ENCODE measurements at regions not wholly inside any gene's neighbourhood (a gene's known extent, or its start where the extent isn't known, plus 50 kb on each side); places are given as distances from the start of the nearest gene placed in this dataset.
A peak's percentile ranks its signal among the peaks of the same experiment; 100 is the strongest.

DNA sequence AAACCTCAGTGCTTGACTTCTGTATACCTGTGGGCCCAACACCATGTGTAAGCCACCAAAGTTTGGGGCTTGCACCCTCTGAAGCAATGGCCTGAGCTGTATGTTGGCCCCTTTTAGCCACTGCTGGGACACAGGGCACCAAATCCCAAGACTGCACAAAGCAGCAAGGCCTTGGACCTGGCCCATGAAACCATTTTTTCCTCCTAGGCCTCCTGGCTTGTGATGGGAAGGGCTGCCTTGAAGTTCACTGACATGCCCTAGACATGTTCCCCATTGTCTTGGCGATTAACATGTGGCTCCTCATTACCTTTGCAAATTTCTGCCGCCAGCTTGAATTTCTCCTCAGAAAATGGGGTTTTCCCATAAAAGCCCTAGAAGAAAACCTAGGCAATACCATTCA, 345.5 kb downstream of the MLLT3 start:
- TF ChIP-seq, protein P1, sequence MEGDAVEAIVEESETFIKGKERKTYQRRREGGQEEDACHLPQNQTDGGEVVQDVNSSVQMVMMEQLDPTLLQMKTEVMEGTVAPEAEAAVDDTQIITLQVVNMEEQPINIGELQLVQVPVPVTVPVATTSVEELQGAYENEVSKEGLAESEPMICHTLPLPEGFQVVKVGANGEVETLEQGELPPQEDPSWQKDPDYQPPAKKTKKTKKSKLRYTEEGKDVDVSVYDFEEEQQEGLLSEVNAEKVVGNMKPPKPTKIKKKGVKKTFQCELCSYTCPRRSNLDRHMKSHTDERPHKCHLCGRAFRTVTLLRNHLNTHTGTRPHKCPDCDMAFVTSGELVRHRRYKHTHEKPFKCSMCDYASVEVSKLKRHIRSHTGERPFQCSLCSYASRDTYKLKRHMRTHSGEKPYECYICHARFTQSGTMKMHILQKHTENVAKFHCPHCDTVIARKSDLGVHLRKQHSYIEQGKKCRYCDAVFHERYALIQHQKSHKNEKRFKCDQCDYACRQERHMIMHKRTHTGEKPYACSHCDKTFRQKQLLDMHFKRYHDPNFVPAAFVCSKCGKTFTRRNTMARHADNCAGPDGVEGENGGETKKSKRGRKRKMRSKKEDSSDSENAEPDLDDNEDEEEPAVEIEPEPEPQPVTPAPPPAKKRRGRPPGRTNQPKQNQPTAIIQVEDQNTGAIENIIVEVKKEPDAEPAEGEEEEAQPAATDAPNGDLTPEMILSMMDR (conservative IDR thresholded peaks at IDR 0.05; ENCODE audit: low read depth, low read length): no peak
- H3K4me3 ChIP-seq (ENCODE audit: low read depth, low read length): no peak overlapping the region
- no peak for DNase-seq (ENCODE audit: low read depth)

DNA sequence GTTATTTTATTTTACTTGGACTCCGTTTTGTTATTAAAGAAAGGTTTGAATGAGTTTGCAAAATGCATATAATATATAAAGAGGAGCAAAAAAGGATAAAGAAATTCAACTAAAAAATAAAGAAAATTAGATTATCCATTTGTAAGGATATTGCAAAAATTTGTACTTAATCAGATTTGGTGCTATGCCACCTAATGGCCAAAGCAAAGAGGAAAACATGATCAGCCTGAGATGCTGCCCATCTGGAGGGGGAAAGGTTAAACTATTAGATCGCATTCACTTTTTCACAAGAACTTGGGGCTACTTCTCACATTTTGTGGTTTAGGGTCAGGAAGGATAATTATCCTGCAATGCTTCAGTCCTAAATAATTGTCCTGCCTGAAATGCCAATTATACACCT, 350.6 kb downstream of the MLLT3 start:
- DNase-seq (ENCODE audit: low read depth): no peak
- H3K4me3 ChIP-seq (ENCODE audit: low read depth, low read length): no peak overlapping the region
- TF ChIP-seq, protein P1 (conservative IDR thresholded peaks at IDR 0.05; ENCODE audit: low read depth, low read length): peak; percentile 53

GRCh38 chr9:20271096-20271495, 351.2 kb downstream of the MLLT3 start:
- DNase-seq (ENCODE audit: low read depth): no peak
- no peak overlapping the region for H3K4me3 ChIP-seq (ENCODE audit: low read depth, low read length)
- TF ChIP-seq, protein P1 (conservative IDR thresholded peaks at IDR 0.05; ENCODE audit: low read depth, low read length): no peak

DNA sequence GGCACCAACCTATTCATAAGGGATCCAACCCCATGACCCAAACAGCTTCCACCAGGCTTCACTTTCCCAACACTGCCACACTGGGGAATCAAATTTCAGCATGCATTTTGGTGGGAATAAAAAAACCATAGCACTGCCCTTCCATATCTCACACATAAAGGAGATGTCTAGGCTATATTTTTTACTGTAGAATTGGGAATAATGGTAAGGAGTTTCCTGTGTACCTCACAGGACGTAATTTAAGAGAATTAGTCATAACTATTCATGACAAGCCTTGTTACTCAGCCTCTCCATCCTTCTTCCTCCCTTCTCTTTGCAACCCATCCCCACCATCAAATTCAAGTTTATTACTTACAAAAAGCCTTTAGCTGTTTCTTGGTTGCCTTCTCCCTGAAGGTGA, 352.1 kb downstream of the MLLT3 start:
- TF ChIP-seq, protein P1 (conservative IDR thresholded peaks at IDR 0.05; ENCODE audit: low read depth, low read length): no peak
- DNase-seq (ENCODE audit: low read depth): no peak
- H3K4me3 ChIP-seq (ENCODE audit: low read depth, low read length): no peak overlapping the region

- DNase-seq (ENCODE audit: low read depth): no peak
- TF ChIP-seq, protein P1 (conservative IDR thresholded peaks at IDR 0.05; ENCODE audit: low read depth, low read length): no peak
- no peak overlapping the region for H3K4me3 ChIP-seq (ENCODE audit: low read depth, low read length)
Measured at GRCh38 chr9:20269620-20270019, 352.7 kb downstream of the MLLT3 start.

- TF ChIP-seq, protein P1 (conservative IDR thresholded peaks at IDR 0.05; ENCODE audit: low read depth, low read length): no peak
- DNase-seq (ENCODE audit: low read depth): no peak
- no peak overlapping the region for H3K4me3 ChIP-seq (ENCODE audit: low read depth, low read length)
Measured at GRCh38 chr9:20264896-20265295, 357.4 kb downstream of the MLLT3 start.

DNA sequence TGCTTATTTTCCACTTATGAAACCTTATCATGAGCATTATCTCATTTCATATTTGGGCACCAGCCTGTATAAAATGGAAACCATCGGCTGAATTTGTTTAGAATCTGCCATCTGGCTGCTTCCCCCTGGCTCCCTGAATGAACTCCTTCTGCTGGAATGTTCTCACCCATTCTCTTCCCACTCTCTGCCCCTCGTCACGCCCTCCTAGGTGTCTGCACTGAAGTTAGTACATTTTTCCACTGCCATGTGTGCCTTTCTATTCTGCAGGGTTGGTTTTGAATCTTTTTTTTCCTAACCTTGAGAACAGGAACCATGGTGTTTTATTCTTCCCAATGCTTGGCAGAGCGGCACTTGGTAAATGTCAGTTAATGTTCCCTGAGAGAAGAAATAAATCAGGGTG, 359.7 kb downstream of the MLLT3 start:
- TF ChIP-seq, protein P1 (conservative IDR thresholded peaks at IDR 0.05; ENCODE audit: low read depth, low read length): no peak
- H3K4me3 ChIP-seq (ENCODE audit: low read depth, low read length): no peak overlapping the region
- DNase-seq (ENCODE audit: low read depth): no peak
